ENCODE measurements at regions not wholly inside any gene's neighbourhood (a gene's known extent, or its start where the extent isn't known, plus 50 kb on each side); places are given as distances from the start of the nearest gene placed in this dataset.

GRCh38 chr7:49080896-49081475 is 156.6 kb downstream of the CDC14C start:
- H3K9me3 ChIP-seq (ENCODE audit: control insufficient read depth, insufficient read depth, low read depth, low read length): no peaks in the 10 kb centered on the region
- no peaks in the 10 kb centered on the region for H3K4me1 ChIP-seq (ENCODE audit: control insufficient read depth, insufficient read depth, low read length)
- no peak for TF ChIP-seq YY2 (tag by site-specific recombination; IDR thresholded peaks at IDR 0.05)
- TF ChIP-seq ZNF155 (tag by site-specific recombination; IDR thresholded peaks at IDR 0.05): no peak
- TF ChIP-seq ZNF549 (tag by site-specific recombination; IDR thresholded peaks at IDR 0.05): no peak
- no peak for TF ChIP-seq ZNF596 (tag by site-specific recombination; IDR thresholded peaks at IDR 0.05)
- no peak for TF ChIP-seq BCL11A (tag by site-specific recombination; IDR thresholded peaks at IDR 0.05; ENCODE audit: low read depth)
- no peak for TF ChIP-seq OVOL3 (tag by site-specific recombination; IDR thresholded peaks at IDR 0.05)
- POLR2A ChIA-PET: no interaction called here
- H3K4me3 ChIP-seq (ENCODE audit: low read depth, low read length): no peak overlapping the region
- CTCF ChIA-PET: no interaction called here
- no peak overlapping the region for H3K27ac ChIP-seq (ENCODE audit: extremely low read depth, low read depth, low read length)
- H3K36me3 ChIP-seq (ENCODE audit: control insufficient read depth in 2 of 2, insufficient read depth in 1 of 2, low read length in 2 of 2): no peaks in the 10 kb centered on the region

GRCh38 chr7:49088017-49088416 is 163.7 kb downstream of the CDC14C start:
- H3K36me3 ChIP-seq (ENCODE audit: control insufficient read depth in 2 of 2, insufficient read depth in 1 of 2, low read length in 2 of 2): no peaks in the 10 kb centered on the region
- ChIA-PET POLR2A (no interaction called here), CTCF (no interaction called here)
- no peaks in the 10 kb centered on the region for H3K9me3 ChIP-seq (ENCODE audit: control insufficient read depth, insufficient read depth, low read depth, low read length)
- no peak for TF ChIP-seq ZFHX2 (tag by site-specific recombination; conservative IDR thresholded peaks at IDR 0.05)
- TF ChIP-seq ZFP37 (tag by site-specific recombination; IDR thresholded peaks at IDR 0.05): no peak
- no peak for TF ChIP-seq ZNF16 (tag by site-specific recombination; IDR thresholded peaks at IDR 0.05; ENCODE audit: low read depth)
- TF ChIP-seq ZNF354C (tag by site-specific recombination; IDR thresholded peaks at IDR 0.05; ENCODE audit: borderline replicate concordance, low read depth): no peak
- no peak for TF ChIP-seq GLI2 (tag by site-specific recombination; IDR thresholded peaks at IDR 0.05; ENCODE audit: borderline replicate concordance, low read depth)
- TF ChIP-seq ZNF555 (tag by site-specific recombination; conservative IDR thresholded peaks at IDR 0.05): no peak
- no peak for TF ChIP-seq KLF1 (tag by site-specific recombination; IDR thresholded peaks at IDR 0.05)
- TF ChIP-seq ZNF610 (tag by site-specific recombination; IDR thresholded peaks at IDR 0.05; ENCODE audit: borderline replicate concordance): no peak
- TF ChIP-seq ZFP69B (tag by site-specific recombination; IDR thresholded peaks at IDR 0.05): no peak
- H3K4me1 ChIP-seq (ENCODE audit: control insufficient read depth, insufficient read depth, low read length): no peaks in the 10 kb centered on the region
- H3K4me3 ChIP-seq (ENCODE audit: low read depth, low read length): no peak overlapping the region
- H3K27ac ChIP-seq (ENCODE audit: extremely low read depth, low read depth, low read length): no peak overlapping the region

GRCh38 chr7:49089717-49090116 is 165.4 kb downstream of the CDC14C start:
- Histone ChIP-seq H3K36me3 (ENCODE audit: control insufficient read depth in 2 of 2, insufficient read depth in 1 of 2, low read length in 2 of 2) (no peaks in the 10 kb centered on the region), H3K4me3 (ENCODE audit: low read depth, low read length) (no peak overlapping the region), H3K27ac (ENCODE audit: extremely low read depth, low read depth, low read length) (no peak overlapping the region), H3K4me1 (ENCODE audit: control insufficient read depth, insufficient read depth, low read length) (no peaks in the 10 kb centered on the region), H3K9me3 (ENCODE audit: control insufficient read depth, insufficient read depth, low read depth, low read length) (no peaks in the 10 kb centered on the region)
- POLR2A ChIA-PET: no interaction called here
- CTCF ChIA-PET: no interaction called here
- TF ChIP-seq ZNF449 (tag by site-specific recombination; IDR thresholded peaks at IDR 0.05): no peak
- no peak for TF ChIP-seq ZNF433 (tag by site-specific recombination; IDR thresholded peaks at IDR 0.05; ENCODE audit: low read depth)
- TF ChIP-seq ZBTB49 (tag by site-specific recombination; IDR thresholded peaks at IDR 0.05; ENCODE audit: low read depth): no peak
- TF ChIP-seq ZNF354C (tag by site-specific recombination; IDR thresholded peaks at IDR 0.05; ENCODE audit: borderline replicate concordance, low read depth): no peak
- no peak for TF ChIP-seq GLIS1 (tag by site-specific recombination; IDR thresholded peaks at IDR 0.05)
- TF ChIP-seq KLF17 (tag by site-specific recombination; IDR thresholded peaks at IDR 0.05): no peak
- no peak for TF ChIP-seq ZBTB10 (tag by site-specific recombination; IDR thresholded peaks at IDR 0.05)
- TF ChIP-seq IKZF3 (tag by site-specific recombination; IDR thresholded peaks at IDR 0.05): no peak
- no peak for TF ChIP-seq ZNF610 (tag by site-specific recombination; IDR thresholded peaks at IDR 0.05; ENCODE audit: borderline replicate concordance)
- no peak for TF ChIP-seq ZNF629 (tag by site-specific recombination; IDR thresholded peaks at IDR 0.05)
- TF ChIP-seq REPIN1 (tag by site-specific recombination; IDR thresholded peaks at IDR 0.05; ENCODE audit: low read depth): no peak
- TF ChIP-seq ZNF423 (tag by site-specific recombination; IDR thresholded peaks at IDR 0.05): no peak
- no peak for TF ChIP-seq ZNF558 (tag by site-specific recombination; IDR thresholded peaks at IDR 0.05)

Measured in HEK293 (cell line).